ENCODE measurements at regions not wholly inside any gene's neighbourhood (a gene's known extent, or its start where the extent isn't known, plus 50 kb on each side); places are given as distances from the start of the nearest gene placed in this dataset.

DNA sequence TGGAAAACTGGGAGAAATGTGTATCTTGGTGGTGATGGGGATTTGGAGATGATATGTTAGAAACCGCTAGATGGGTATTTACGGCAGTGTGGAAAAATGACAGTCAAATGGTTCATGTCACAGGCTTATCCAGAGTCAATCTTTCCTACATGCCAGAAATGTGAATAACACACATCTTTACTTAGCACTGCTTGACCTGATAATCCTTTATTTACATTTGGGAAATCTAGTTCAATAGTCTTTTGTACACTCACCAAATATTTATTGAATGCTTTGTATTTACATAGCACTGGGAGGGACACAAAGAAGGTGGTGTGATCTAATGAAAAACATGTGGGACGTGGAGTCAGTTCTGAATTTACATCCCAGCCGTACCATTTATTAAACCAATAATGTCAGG is 208.2 kb downstream of the DIO2 start (continued):
- no peak for TF ChIP-seq ESRRA (IDR thresholded peaks at IDR 0.05; ENCODE audit: borderline replicate concordance, low read length)
- TF ChIP-seq, protein P1, sequence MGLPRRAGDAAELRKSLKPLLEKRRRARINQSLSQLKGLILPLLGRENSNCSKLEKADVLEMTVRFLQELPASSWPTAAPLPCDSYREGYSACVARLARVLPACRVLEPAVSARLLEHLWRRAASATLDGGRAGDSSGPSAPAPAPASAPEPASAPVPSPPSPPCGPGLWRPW (IDR thresholded peaks at IDR 0.05): no peak; the same call in 1 of the 2 replicates
- peak in 1 of 2 experiments; percentile 22; a peak in 1 of 5 replicates for TF ChIP-seq EP300 (IDR thresholded peaks at IDR 0.05)
- no peak for TF ChIP-seq RCOR1 (IDR thresholded peaks at IDR 0.05; ENCODE audit: low read depth, low read length)
- TF ChIP-seq, protein P2, sequence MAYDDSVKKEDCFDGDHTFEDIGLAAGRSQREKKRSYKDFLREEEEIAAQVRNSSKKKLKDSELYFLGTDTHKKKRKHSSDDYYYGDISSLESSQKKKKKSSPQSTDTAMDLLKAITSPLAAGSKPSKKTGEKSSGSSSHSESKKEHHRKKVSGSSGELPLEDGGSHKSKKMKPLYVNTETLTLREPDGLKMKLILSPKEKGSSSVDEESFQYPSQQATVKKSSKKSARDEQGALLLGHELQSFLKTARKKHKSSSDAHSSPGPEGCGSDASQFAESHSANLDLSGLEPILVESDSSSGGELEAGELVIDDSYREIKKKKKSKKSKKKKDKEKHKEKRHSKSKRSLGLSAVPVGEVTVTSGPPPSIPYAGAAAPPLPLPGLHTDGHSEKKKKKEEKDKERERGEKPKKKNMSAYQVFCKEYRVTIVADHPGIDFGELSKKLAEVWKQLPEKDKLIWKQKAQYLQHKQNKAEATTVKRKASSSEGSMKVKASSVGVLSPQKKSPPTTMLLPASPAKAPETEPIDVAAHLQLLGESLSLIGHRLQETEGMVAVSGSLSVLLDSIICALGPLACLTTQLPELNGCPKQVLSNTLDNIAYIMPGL (CRISPR knock-in tag; IDR thresholded peaks at IDR 0.05; ENCODE audit: borderline replicate concordance): no peak
- TF ChIP-seq GATA3 (IDR thresholded peaks at IDR 0.05; ENCODE audit: borderline replicate concordance): peak; percentile 95
- no peak for TF ChIP-seq MAFK (IDR thresholded peaks at IDR 0.05; ENCODE audit: partially characterized antibody)

DNA sequence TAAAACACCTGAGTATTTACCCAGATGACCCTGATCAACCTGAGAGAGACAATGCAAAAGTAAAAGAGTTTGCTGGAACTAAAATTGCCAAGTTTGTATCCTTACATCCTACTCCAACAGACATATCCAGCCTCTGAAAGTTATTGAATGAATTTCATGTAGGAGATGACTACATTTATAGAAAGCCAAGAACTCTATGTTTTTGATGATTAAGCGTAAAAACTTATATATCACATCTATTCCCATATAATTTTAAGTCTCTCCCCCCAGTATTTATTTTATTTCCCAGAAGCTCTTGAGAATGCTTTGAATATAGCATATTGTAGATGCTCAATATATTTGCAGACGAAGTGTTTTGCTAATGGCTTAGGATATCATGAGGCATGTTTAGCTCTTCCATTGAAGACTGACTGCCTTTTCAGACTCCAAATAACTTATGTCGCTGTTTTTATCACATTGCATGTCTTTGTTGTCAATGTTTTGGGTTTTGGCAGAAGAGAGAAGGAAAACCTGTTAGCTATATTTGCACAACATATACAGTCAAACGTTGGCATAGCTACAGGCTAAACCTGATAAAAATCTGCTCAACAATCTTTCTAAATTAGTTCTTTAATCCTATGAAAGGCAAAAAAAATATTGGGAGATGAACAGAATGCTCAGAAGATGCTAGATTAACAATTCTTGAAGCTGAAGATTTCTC is 213.6 kb downstream of the DIO2 start:
- DNase-seq (ENCODE audit: low read depth in 1 of 2, low spot score in 1 of 2): no peak
- H3K4me3 ChIP-seq: no peak overlapping the region
- H3K4me1 ChIP-seq: peaks cover 2% of the 10 kb centered on the region; the same call in 1 of the 3 replicates
- ChIA-PET POLR2A (no interaction called here), CTCF (interaction anchor here (1.1 kb wide), 1 partner anchor 9 kb away, joined by 3 read pairs; no protein-coding TSS in a partner anchor)
- no peaks in the 10 kb centered on the region for H3K9me3 ChIP-seq
- no peak for TF ChIP-seq PHF8 (IDR thresholded peaks at IDR 0.05; ENCODE audit: borderline replicate concordance, low read depth)
- TF ChIP-seq MAFK (IDR thresholded peaks at IDR 0.05; ENCODE audit: partially characterized antibody): peak; percentile 65
- TF ChIP-seq SMC3 (IDR thresholded peaks at IDR 0.05): no peak
- TF ChIP-seq NR3C1 (IDR thresholded peaks at IDR 0.05): no peak
- TF ChIP-seq MYC (IDR thresholded peaks at IDR 0.05; ENCODE audit: borderline replicate concordance, low read length): no peak
- no peak for FAIRE-seq
- no peak for ATAC-seq
- no peak overlapping the region for H3K27ac ChIP-seq
- no peak overlapping the region for H3K4me2 ChIP-seq
- 11% methylated on average over 4 of the region's 4 CpGs for WGBS (ENCODE audit: missing lambda C conversion rate)

- ATAC-seq: no peak
- no peaks in the 10 kb centered on the region for H3K9me3 ChIP-seq
- 10% methylated on average over 4 of the region's 4 CpGs for WGBS (ENCODE audit: missing lambda C conversion rate)
- H3K4me3 ChIP-seq: no peak overlapping the region
- no peak for DNase-seq (ENCODE audit: low read depth in 1 of 2, low spot score in 1 of 2)
- POLR2A ChIA-PET: no interaction called here
- no peak overlapping the region for H3K4me2 ChIP-seq
- CTCF ChIA-PET: interaction anchor here (0.6 kb wide), 1 partner anchor 33 kb away, joined by 3 read pairs; no protein-coding TSS in a partner anchor
- H3K27ac ChIP-seq: no peak overlapping the region
- FAIRE-seq: no peak
- TF ChIP-seq TP53 (CRISPR knock-in tag; IDR thresholded peaks at IDR 0.05) (no peak), CEBPB (IDR thresholded peaks at IDR 0.05) (no peak), RNF2 (IDR thresholded peaks at IDR 0.05; ENCODE audit: borderline replicate concordance, low read depth) (no peak), ATOH8 (CRISPR knock-in tag; IDR thresholded peaks at IDR 0.05; ENCODE audit: low read depth) (no peak), FOSL2 (IDR thresholded peaks at IDR 0.05) (no peak), FOSL2 (CRISPR knock-in tag; IDR thresholded peaks at IDR 0.05) (no peak), ZNF302 (CRISPR knock-in tag; IDR thresholded peaks at IDR 0.05) (no peak), PBX3 (IDR thresholded peaks at IDR 0.05) (no peak), NR3C1 (IDR thresholded peaks at IDR 0.05) (no peak), EHF (CRISPR knock-in tag; IDR thresholded peaks at IDR 0.05) (no peak), CHD4 (IDR thresholded peaks at IDR 0.05; ENCODE audit: borderline replicate concordance) (no peak), SMC3 (IDR thresholded peaks at IDR 0.05) (no peak), NPAS2 (CRISPR knock-in tag; IDR thresholded peaks at IDR 0.05; ENCODE audit: borderline replicate concordance) (no peak)
- TF ChIP-seq, protein P3, sequence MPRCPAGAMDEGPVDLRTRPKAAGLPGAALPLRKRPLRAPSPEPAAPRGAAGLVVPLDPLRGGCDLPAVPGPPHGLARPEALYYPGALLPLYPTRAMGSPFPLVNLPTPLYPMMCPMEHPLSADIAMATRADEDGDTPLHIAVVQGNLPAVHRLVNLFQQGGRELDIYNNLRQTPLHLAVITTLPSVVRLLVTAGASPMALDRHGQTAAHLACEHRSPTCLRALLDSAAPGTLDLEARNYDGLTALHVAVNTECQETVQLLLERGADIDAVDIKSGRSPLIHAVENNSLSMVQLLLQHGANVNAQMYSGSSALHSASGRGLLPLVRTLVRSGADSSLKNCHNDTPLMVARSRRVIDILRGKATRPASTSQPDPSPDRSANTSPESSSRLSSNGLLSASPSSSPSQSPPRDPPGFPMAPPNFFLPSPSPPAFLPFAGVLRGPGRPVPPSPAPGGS (IDR thresholded peaks at IDR 0.05): no peak
- H3K4me1 ChIP-seq: no peaks in the 10 kb centered on the region
Observed at GRCh38 chr14:79992407-79993198, 218.7 kb downstream of the DIO2 start.

Data from A549 (cell line).